ENCODE measurements at regions not wholly inside any gene's neighbourhood (a gene's known extent, or its start where the extent isn't known, plus 50 kb on each side); places are given as distances from the start of the nearest gene placed in this dataset.

DNA sequence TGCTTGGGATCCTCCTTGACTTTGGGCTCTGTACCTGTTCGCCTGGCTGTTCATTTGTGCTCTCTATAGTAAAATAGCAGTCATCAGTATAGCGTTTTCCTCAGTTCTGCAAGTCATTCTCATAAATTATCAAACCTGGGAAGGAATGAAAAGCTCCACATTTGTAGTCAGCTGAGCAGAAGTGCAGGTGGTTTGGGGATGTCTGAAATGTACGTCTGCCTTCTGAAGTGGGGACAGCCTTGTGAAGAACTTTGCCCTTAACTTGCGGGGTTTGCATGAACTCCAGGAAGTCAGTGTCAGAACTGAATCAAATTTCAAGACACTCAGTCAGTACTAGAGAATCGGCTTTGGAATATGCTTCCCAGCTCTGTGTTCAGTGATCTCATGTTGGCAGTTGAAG, 358.3 kb upstream of the PRKCQ start:
- no peaks in the 10 kb centered on the region for H3K27me3 ChIP-seq (ENCODE audit: control insufficient read depth in 2 of 2, insufficient read depth in 2 of 2, low read length in 2 of 2)
- in situ Hi-C loops (cut with MboI) (no loop called here), intact Hi-C loops (cut with micrococcal nuclease) (no loop called here)
- no peaks in the 10 kb centered on the region for H3K4me1 ChIP-seq (replicated peaks in 1 of 2; ENCODE audit: control insufficient read depth in 2 of 2, insufficient read depth in 2 of 2, low read length in 2 of 2)
- no peak overlapping the region for H3K4me2 ChIP-seq (ENCODE audit: insufficient read depth, low read length)
- POLR2A ChIA-PET: interaction anchor here (0.7 kb wide), 1 partner anchor 11 kb away, joined by 3 read pairs; no protein-coding TSS in a partner anchor
- no peaks in the 10 kb centered on the region for H3K36me3 ChIP-seq (ENCODE audit: control insufficient read depth, insufficient read depth, low read length)
- H3K4me3 ChIP-seq: no peak overlapping the region
- no peak for ATAC-seq
- no peaks in the 10 kb centered on the region for H3K9me1 ChIP-seq (ENCODE audit: control insufficient read depth, insufficient read depth, low read length)
- H4K20me1 ChIP-seq (replicated peaks; ENCODE audit: control insufficient read depth, insufficient read depth, low read length): no peaks in the 10 kb centered on the region
- BruUV-seq (replicated peaks): no TSS peak
- peak overlapping the region; percentile 51 for H2AFZ ChIP-seq (ENCODE audit: low read depth, low read length)
- 25% methylated on average over 5 of the region's 5 CpGs for WGBS (ENCODE audit: insufficient coverage, low coverage, missing lambda C conversion rate)
- H3K9ac ChIP-seq (ENCODE audit: insufficient read depth in 1 of 2, low read depth in 2 of 2, low read length in 2 of 2): no peak overlapping the region
- no peak overlapping the region for H3K27ac ChIP-seq (ENCODE audit: extremely low read depth, low read depth, low read length)
- FAIRE-seq: no peak
- CTCF ChIA-PET (ENCODE audit: low intra/inter-chr PET ratio): no interaction called here
- H3K79me2 ChIP-seq (ENCODE audit: control insufficient read depth, insufficient read depth, low read length): no peaks in the 10 kb centered on the region
- TF ChIP-seq MAFG (tag; conservative IDR thresholded peaks at IDR 0.05) (0 out of 2 replicates have a peak, but pooled peaks have one; percentile 26), ZBTB1 (CRISPR knock-in tag; IDR thresholded peaks at IDR 0.05; ENCODE audit: borderline replicate concordance, low read depth) (no peak), C11orf30 (IDR thresholded peaks at IDR 0.05; ENCODE audit: low read depth) (peak; percentile 35; the same call in 1 of the 2 replicates), CTBP1 (IDR thresholded peaks at IDR 0.05; ENCODE audit: borderline replicate concordance) (no peak), NFE2 (IDR thresholded peaks at IDR 0.05; ENCODE audit: low read depth) (peak; percentile 40), MCM7 (IDR thresholded peaks at IDR 0.05) (no peak), ESRRA (IDR thresholded peaks at IDR 0.05; ENCODE audit: borderline replicate concordance, low read depth) (no peak), ZNF76 (CRISPR knock-in tag; IDR thresholded peaks at IDR 0.05; ENCODE audit: borderline replicate concordance) (no peak), MEIS2 (IDR thresholded peaks at IDR 0.05; ENCODE audit: partially characterized antibody) (no peak), ZNF316 (IDR thresholded peaks at IDR 0.05) (peak; percentile 10; the same call in 1 of the 2 replicates)
- TF ChIP-seq, protein P1, sequence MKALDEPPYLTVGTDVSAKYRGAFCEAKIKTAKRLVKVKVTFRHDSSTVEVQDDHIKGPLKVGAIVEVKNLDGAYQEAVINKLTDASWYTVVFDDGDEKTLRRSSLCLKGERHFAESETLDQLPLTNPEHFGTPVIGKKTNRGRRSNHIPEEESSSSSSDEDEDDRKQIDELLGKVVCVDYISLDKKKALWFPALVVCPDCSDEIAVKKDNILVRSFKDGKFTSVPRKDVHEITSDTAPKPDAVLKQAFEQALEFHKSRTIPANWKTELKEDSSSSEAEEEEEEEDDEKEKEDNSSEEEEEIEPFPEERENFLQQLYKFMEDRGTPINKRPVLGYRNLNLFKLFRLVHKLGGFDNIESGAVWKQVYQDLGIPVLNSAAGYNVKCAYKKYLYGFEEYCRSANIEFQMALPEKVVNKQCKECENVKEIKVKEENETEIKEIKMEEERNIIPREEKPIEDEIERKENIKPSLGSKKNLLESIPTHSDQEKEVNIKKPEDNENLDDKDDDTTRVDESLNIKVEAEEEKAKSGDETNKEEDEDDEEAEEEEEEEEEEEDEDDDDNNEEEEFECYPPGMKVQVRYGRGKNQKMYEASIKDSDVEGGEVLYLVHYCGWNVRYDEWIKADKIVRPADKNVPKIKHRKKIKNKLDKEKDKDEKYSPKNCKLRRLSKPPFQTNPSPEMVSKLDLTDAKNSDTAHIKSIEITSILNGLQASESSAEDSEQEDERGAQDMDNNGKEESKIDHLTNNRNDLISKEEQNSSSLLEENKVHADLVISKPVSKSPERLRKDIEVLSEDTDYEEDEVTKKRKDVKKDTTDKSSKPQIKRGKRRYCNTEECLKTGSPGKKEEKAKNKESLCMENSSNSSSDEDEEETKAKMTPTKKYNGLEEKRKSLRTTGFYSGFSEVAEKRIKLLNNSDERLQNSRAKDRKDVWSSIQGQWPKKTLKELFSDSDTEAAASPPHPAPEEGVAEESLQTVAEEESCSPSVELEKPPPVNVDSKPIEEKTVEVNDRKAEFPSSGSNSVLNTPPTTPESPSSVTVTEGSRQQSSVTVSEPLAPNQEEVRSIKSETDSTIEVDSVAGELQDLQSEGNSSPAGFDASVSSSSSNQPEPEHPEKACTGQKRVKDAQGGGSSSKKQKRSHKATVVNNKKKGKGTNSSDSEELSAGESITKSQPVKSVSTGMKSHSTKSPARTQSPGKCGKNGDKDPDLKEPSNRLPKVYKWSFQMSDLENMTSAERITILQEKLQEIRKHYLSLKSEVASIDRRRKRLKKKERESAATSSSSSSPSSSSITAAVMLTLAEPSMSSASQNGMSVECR (CRISPR knock-in tag; IDR thresholded peaks at IDR 0.05): no peak
- TF ChIP-seq, protein P2, sequence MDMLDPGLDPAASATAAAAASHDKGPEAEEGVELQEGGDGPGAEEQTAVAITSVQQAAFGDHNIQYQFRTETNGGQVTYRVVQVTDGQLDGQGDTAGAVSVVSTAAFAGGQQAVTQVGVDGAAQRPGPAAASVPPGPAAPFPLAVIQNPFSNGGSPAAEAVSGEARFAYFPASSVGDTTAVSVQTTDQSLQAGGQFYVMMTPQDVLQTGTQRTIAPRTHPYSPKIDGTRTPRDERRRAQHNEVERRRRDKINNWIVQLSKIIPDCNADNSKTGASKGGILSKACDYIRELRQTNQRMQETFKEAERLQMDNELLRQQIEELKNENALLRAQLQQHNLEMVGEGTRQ (CRISPR knock-in tag; IDR thresholded peaks at IDR 0.05): no peak
- TF ChIP-seq, protein P3, sequence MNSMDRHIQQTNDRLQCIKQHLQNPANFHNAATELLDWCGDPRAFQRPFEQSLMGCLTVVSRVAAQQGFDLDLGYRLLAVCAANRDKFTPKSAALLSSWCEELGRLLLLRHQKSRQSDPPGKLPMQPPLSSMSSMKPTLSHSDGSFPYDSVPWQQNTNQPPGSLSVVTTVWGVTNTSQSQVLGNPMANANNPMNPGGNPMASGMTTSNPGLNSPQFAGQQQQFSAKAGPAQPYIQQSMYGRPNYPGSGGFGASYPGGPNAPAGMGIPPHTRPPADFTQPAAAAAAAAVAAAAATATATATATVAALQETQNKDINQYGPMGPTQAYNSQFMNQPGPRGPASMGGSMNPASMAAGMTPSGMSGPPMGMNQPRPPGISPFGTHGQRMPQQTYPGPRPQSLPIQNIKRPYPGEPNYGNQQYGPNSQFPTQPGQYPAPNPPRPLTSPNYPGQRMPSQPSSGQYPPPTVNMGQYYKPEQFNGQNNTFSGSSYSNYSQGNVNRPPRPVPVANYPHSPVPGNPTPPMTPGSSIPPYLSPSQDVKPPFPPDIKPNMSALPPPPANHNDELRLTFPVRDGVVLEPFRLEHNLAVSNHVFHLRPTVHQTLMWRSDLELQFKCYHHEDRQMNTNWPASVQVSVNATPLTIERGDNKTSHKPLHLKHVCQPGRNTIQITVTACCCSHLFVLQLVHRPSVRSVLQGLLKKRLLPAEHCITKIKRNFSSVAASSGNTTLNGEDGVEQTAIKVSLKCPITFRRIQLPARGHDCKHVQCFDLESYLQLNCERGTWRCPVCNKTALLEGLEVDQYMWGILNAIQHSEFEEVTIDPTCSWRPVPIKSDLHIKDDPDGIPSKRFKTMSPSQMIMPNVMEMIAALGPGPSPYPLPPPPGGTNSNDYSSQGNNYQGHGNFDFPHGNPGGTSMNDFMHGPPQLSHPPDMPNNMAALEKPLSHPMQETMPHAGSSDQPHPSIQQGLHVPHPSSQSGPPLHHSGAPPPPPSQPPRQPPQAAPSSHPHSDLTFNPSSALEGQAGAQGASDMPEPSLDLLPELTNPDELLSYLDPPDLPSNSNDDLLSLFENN (IDR thresholded peaks at IDR 0.05; ENCODE audit: low read depth in 2 of 2, low read length in 2 of 2): no peak
- no peak for DNase-seq (ENCODE audit: extremely low read depth in 1 of 4, low spot score in 3 of 4)
- no peaks in the 10 kb centered on the region for H3K9me3 ChIP-seq (replicated peaks; ENCODE audit: control insufficient read depth, insufficient read depth, low read depth, low read length)
